ENCODE measurements at regions not wholly inside any gene's neighbourhood (a gene's known extent, or its start where the extent isn't known, plus 50 kb on each side); places are given as distances from the start of the nearest gene placed in this dataset.

DNA sequence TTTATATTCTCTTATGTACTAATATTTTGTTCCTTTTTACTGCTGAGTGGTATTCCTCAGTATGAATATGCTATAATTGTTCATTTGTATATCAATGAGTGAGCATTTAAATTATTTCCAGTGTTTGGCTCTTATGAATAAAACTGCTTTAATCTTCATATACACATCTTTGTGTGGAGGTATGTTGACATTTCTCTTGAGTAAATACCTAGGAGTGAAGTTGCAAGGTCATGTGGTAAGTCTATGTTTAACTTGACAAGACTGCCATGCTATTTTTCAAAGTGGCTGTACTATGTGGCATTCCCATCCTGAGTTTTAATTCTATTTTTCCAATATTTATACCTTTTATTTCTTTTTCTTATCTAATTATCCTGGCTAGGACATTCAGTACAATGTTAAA lies 124.2 kb downstream of the ADSS2 start:
- no peak overlapping the region for H3K27ac ChIP-seq (ENCODE audit: low read length)
- H3K36me3 ChIP-seq (ENCODE audit: control insufficient read depth, insufficient read depth, low read length), result no peaks in the 10 kb centered on the region
- CTCF ChIA-PET, result no interaction called here
- peaks cover 10% of the 10 kb centered on the region for H3K4me1 ChIP-seq (ENCODE audit: control insufficient read depth, insufficient read depth, low read length)
- POLR2A ChIA-PET, result no interaction called here
- DNase-seq (ENCODE audit: low read depth, low spot score) (no peak), ATAC-seq (no peak)
- no peaks in the 10 kb centered on the region for H3K27me3 ChIP-seq (ENCODE audit: control insufficient read depth, insufficient read depth, low read length)
- intact Hi-C loops (cut with micrococcal nuclease; ENCODE audit: unreplicated experiment), result loop anchor here (10.0 kb wide), 1 partner anchor 107 kb away; no protein-coding TSS in a partner anchor
- H3K9me3 ChIP-seq (ENCODE audit: control insufficient read depth, insufficient read depth, low read depth, low read length), result no peaks in the 10 kb centered on the region
- no TSS peak for BruUV-seq (replicated peaks)
- H3K4me3 ChIP-seq (ENCODE audit: low read depth in 2 of 2, low read length in 2 of 2), result no peak overlapping the region
- in situ Hi-C loops (cut with HindIII; ENCODE audit: low pct_unique_long_range_greater_than_20kb, low sequenced_read_pairs), result no loop called here
- no peak for TF ChIP-seq POLR2AphosphoS5 (IDR thresholded peaks at IDR 0.05; ENCODE audit: low read depth, low read length)
- no peak for TF ChIP-seq TCF7L2 (IDR thresholded peaks at IDR 0.05; ENCODE audit: low read depth, low read length)
- TF ChIP-seq, protein P1, sequence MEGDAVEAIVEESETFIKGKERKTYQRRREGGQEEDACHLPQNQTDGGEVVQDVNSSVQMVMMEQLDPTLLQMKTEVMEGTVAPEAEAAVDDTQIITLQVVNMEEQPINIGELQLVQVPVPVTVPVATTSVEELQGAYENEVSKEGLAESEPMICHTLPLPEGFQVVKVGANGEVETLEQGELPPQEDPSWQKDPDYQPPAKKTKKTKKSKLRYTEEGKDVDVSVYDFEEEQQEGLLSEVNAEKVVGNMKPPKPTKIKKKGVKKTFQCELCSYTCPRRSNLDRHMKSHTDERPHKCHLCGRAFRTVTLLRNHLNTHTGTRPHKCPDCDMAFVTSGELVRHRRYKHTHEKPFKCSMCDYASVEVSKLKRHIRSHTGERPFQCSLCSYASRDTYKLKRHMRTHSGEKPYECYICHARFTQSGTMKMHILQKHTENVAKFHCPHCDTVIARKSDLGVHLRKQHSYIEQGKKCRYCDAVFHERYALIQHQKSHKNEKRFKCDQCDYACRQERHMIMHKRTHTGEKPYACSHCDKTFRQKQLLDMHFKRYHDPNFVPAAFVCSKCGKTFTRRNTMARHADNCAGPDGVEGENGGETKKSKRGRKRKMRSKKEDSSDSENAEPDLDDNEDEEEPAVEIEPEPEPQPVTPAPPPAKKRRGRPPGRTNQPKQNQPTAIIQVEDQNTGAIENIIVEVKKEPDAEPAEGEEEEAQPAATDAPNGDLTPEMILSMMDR (IDR thresholded peaks at IDR 0.05), result no peak
- TF ChIP-seq, protein P2, sequence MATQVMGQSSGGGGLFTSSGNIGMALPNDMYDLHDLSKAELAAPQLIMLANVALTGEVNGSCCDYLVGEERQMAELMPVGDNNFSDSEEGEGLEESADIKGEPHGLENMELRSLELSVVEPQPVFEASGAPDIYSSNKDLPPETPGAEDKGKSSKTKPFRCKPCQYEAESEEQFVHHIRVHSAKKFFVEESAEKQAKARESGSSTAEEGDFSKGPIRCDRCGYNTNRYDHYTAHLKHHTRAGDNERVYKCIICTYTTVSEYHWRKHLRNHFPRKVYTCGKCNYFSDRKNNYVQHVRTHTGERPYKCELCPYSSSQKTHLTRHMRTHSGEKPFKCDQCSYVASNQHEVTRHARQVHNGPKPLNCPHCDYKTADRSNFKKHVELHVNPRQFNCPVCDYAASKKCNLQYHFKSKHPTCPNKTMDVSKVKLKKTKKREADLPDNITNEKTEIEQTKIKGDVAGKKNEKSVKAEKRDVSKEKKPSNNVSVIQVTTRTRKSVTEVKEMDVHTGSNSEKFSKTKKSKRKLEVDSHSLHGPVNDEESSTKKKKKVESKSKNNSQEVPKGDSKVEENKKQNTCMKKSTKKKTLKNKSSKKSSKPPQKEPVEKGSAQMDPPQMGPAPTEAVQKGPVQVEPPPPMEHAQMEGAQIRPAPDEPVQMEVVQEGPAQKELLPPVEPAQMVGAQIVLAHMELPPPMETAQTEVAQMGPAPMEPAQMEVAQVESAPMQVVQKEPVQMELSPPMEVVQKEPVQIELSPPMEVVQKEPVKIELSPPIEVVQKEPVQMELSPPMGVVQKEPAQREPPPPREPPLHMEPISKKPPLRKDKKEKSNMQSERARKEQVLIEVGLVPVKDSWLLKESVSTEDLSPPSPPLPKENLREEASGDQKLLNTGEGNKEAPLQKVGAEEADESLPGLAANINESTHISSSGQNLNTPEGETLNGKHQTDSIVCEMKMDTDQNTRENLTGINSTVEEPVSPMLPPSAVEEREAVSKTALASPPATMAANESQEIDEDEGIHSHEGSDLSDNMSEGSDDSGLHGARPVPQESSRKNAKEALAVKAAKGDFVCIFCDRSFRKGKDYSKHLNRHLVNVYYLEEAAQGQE (IDR thresholded peaks at IDR 0.05; ENCODE audit: insufficient read depth in 1 of 2, low read depth in 2 of 2, low read length in 1 of 2), result no peak
- TF ChIP-seq SIN3A (IDR thresholded peaks at IDR 0.05; ENCODE audit: borderline replicate concordance, insufficient read depth, low read depth, low read length), result no peak

DNA sequence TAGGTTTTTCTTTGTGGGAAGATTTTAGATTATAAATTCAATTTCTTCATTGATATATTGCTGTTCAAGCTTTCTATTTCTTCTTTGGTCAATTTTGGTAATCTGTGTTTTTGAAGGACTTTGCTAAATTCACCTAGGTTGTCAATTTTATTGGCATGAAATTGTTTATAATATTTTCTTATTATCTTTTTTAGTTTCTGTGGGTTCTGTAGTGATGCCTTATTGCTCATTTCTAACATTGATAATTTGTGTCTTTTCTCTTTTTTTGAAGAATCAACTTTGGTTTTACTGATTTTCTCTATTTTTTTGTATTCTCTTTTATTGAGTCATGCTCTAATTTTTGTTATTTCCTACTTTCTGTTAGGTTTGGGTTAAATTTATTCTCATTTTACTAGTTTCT lies 123.2 kb downstream of the ADSS2 start:
- Histone ChIP-seq H3K27me3 (ENCODE audit: control insufficient read depth, insufficient read depth, low read length) (no peaks in the 10 kb centered on the region), H3K4me1 (ENCODE audit: control insufficient read depth, insufficient read depth, low read length) (peaks cover 2% of the 10 kb centered on the region), H3K4me3 (ENCODE audit: low read depth in 2 of 2, low read length in 2 of 2) (no peak overlapping the region), H3K36me3 (ENCODE audit: control insufficient read depth, insufficient read depth, low read length) (no peaks in the 10 kb centered on the region), H3K27ac (ENCODE audit: low read length) (no peak overlapping the region), H3K9me3 (ENCODE audit: control insufficient read depth, insufficient read depth, low read depth, low read length) (no peaks in the 10 kb centered on the region)
- in situ Hi-C loops (cut with HindIII; ENCODE audit: low pct_unique_long_range_greater_than_20kb, low sequenced_read_pairs) (no loop called here), intact Hi-C loops (cut with micrococcal nuclease; ENCODE audit: unreplicated experiment) (loop anchor here (10.0 kb wide), 1 partner anchor 106 kb away; no protein-coding TSS in a partner anchor)
- ATAC-seq (no peak), DNase-seq (ENCODE audit: low read depth, low spot score) (no peak)
- ChIA-PET POLR2A (no interaction called here), CTCF (no interaction called here)
- TF ChIP-seq TCF7L2 (IDR thresholded peaks at IDR 0.05; ENCODE audit: low read depth, low read length) (no peak), SIN3A (IDR thresholded peaks at IDR 0.05; ENCODE audit: borderline replicate concordance, insufficient read depth, low read depth, low read length) (no peak), POLR2AphosphoS5 (IDR thresholded peaks at IDR 0.05; ENCODE audit: low read depth, low read length) (no peak)
- TF ChIP-seq, protein P2 (IDR thresholded peaks at IDR 0.05; ENCODE audit: insufficient read depth in 1 of 2, low read depth in 2 of 2, low read length in 1 of 2), result no peak
- TF ChIP-seq, protein P1 (IDR thresholded peaks at IDR 0.05), result no peak
- BruUV-seq (replicated peaks), result no TSS peak

All from Panc1 (cell line).